ENCODE measurements at regions not wholly inside any gene's neighbourhood (a gene's known extent, or its start where the extent isn't known, plus 50 kb on each side); places are given as distances from the start of the nearest gene placed in this dataset.

DNA sequence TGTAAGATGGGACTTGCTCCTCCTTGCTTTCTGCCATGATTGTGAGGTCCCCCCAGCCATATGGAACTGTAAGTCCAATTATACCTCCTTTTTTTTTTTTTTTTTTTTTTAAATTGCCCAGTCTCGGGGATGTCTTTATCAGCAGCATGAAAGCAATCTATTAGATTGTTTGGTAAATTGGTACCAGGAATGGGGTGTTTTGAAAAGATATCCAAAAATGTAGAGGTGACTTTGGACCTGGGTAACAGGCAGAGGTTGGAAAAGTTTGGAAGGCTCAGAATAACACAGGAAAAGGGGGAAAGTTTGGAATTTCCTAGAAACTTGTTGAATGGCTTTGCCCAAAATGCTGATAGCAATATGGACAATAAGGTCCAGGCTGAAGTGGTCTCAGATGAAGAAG lies 545.8 kb upstream of the ALCAM start:
- no peak for DNase-seq

DNA sequence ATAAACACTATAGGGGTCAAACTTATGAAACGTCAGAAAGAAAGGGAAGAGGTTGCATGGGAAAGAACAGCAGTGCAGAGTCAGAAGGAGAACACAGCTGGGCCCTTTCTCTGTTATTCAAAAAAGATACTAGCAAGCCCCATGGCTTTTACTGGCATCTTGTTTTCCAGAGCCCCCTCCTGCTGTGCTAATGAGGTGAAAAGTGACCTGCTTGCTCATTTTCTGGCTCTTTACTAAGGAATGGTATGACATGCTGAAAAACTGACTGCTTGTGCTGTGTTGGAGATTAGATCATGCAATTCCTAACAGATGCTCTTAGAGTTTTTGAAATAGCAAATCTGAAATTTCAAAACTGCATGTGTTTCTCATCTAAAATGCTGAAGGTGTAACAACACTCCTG lies 541.6 kb upstream of the ALCAM start:
- no peak for DNase-seq

DNA sequence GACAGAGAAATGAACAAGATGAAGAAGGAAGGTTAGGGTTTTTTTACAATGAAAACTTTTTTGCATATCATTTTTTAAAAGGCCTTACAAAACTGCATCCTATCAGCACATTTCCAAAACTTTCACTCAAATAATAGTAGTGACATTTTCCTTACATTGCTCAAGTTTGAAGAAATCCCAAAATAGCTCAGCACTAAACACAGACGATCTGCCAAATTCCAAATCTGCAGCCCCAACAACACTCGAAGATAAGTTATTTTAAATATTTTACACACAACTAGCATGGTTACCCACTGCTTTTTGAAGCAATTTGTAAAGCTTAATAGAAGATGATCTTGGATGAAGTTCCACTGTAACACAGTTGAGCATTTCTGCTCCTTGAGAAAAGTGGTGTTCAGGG lies 535.6 kb upstream of the ALCAM start:
- no peak for DNase-seq

DNA sequence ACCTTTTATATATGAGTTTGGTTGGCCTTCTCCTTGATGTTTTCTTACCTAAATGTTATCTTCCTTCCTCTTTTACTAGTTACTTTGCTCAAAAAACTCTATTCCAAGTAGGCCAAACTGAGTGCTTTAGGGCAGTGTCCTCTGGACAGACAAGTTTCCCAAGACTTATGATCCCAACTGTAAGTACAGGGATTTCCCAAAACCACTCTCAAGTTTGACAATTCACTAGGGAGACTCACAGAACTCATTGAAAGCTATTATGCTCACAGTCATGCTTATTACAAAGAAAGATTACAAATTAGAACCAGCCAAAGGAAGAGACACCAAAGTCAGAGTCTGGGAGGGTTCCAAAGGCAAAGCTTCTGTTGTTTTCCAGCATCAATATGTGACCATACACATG lies 534.2 kb upstream of the ALCAM start:
- DNase-seq, result no peak

DNA sequence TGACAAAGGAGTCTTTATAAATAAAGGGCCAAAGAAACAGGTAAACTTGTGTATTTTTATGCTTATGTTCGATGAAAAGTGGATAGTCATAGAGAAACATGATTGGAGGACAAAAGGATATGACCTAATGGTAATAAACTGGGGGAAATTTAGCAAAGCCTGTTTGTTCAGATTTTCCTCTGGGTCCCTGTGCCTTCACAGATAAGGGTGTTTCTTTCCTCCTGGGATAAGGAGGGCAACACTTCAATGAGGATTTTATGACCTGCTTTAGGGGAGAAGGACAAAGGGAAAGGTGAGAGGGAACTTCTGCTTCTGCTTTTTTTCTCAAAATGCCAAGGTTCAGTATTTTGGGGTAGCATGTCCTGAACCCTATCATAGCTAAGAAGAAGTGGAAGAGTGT lies 531.3 kb upstream of the ALCAM start:
- DNase-seq, result no peak

DNA sequence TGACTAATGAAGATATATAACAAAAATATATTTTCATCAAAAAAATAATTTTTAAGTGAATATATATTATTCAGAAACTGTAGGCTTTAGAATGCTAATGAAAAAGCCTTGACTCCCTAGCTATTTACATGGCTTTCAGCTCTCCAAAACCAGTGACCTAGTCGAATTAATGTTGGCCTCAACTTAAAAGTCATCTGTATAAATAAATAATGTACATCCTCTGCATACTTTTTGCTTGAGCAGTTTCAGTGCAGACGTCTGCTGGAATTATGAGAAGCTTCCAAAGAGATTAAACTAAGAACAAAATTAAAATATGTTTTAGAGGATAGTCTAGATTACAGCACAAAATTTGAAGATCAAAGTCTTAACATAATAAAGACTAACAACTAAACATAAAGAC lies 520.4 kb upstream of the ALCAM start:
- no peak for DNase-seq

DNA sequence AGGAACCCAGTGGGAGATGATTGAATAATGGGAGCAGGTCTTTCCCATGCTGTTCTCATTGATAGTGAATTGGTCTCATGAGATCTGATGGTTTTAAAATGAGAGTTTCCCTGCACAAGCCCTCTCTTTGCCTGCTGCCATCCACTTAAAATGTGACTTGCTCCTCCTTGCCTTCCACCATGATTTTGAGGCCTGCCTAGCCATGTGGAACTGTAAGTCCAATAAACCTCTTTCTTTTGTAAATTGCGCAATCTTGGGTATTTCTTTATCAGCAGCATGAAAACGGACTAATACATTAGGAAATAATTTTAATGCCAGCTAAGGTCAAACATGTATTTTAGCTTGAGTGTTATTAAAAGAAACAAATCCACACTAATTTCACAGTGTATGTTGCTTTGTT lies 517.6 kb upstream of the ALCAM start:
- no peak for DNase-seq

DNA sequence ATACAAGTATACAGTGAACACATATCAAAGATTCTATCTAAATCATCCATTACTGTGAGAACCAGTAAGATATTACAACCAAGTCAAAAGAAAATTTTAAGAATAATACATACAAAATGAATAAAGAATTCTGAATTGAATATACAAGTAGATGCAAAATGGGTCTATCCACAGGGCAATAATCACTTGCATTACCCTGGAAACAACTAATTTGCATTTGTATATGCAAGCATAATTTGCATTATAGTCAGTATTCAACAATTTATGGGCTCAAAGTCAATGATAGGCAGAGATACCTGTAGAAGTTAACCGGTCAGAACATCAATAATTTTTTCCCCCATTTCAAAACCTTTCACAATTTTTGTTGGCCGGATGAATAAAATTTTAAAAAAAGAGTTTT lies 512.2 kb upstream of the ALCAM start:
- DNase-seq, result no peak

DNA sequence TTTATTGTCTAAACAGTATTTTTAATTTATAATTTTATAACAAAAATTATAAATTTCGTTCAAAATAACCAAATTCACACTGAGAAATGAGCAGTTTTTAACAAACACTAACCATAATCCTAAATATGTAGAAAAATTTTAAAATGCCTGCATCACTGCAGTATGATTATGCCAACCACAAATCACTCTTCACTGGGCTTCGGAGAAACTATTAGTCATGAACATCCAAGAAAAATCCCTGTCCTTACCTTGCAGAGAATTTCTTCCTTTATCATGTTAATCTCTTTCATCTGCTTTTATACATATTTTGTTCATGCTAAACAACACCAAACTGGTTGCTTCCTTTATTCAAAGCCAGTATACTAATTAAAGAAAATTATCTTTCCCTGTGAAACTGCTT lies 511.0 kb upstream of the ALCAM start:
- no peak for DNase-seq

DNA sequence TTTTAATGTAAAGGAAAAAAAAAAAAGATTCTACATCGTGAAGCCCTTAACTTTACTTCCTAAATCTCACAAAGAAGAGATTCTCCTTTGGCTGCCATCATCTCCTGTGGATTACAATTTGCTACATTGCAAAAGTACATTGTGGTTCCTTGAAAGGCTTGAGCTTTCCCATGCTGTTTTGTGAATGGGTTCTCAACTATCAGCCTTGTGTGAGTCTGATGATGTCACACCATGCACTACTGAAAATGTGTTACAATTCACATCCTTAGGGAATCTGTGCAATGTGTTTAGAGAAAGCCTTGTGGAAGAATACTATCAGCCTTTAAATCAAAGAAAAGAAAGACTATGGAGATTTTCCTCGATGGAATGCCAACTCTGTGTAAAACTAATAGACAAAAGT lies 510.0 kb upstream of the ALCAM start:
- no peak for DNase-seq

DNA sequence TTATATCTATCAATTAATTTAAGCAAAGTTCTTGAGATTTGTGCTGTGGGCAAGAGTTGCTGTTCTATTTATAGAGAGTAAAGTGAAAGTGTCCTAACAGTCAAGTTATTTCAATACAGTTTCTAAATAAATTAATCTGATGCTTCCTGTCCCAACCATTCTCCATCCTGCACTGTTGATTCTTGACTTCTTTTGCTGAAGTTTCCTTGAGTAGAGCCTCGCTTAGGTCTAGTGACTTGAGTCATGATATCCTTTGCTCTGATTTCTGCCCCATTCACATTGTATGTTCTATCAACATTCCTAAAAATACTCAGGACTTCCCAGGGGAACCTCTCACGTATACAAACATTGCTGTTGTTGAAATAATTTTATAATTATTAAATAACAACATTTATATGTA lies 498.4 kb upstream of the ALCAM start:
- DNase-seq, result no peak

DNA sequence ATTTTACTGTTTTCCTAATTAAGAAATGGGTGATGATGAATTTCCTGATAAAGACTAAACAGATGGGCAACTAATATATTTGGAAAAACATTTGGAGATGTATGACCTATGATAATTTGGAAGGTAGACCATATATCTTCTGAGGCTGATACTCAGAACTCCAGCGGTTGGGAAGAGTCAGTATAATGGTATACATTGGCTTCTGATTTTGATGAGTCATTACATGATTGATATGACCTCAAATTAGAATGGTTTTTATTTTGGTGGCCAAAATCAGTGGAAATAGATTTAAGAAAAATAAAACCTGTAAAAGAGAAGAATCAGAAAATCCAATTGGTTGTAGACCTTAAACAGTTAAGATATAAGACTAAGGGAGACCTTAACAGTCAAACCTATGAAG lies 496.4 kb upstream of the ALCAM start:
- DNase-seq, result no peak

DNA sequence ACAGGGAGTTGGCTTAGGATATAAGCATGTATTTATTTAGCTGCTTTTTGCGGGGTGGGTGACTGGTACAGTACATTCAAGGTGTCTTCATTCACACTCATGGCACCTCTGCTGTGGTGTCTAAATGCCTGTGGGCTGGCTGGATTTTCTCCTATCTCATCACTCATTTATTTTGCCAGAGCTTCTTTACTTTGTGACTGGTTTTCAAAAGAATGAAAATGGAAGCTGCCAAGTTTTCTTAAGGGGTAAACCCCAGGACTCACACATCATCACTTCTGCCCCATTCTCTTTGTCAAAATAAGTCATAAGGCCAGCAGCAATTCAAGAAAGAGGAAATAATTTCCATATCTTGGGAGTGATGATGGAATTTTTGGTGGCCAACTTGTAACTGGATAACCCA lies 493.4 kb upstream of the ALCAM start:
- no peak for DNase-seq

DNA sequence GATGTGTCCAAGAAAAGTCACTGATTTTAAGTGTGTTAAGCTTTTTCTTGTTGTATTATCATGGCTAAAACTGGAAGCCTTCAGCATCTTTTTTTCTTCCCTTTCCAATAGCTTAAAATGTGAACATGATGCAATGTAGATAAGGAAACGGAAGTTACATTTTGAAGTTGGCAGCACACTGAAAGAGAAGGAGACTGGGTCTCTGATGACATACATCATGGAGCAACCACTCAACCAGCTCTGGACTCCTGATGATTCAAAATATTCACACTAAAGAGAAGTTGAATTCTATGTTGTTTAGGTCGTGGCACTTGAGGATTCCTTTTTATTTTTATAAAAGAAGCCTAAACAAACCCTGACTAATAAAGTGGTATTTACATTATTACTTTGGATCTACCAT lies 488.3 kb upstream of the ALCAM start:
- DNase-seq, result no peak

DNA sequence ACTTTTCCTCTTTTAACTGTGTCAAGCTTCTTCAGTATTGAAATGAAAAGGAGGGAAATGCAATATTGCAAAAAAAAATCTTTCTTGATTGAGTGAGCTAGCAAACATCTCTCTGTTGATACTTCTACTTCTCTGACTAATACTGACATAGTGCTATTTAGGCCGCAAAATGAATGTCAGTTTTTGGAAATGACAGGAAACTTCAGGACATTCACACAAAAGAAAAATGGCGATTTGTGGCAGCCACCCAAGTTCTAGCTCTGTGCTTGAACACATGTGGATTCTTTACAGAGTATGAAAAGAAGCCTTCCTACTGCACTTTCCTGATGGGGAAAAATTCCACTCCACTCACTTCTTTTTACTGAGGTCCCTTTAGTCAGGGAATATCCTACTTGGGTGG lies 486.8 kb upstream of the ALCAM start:
- no peak for DNase-seq

DNA sequence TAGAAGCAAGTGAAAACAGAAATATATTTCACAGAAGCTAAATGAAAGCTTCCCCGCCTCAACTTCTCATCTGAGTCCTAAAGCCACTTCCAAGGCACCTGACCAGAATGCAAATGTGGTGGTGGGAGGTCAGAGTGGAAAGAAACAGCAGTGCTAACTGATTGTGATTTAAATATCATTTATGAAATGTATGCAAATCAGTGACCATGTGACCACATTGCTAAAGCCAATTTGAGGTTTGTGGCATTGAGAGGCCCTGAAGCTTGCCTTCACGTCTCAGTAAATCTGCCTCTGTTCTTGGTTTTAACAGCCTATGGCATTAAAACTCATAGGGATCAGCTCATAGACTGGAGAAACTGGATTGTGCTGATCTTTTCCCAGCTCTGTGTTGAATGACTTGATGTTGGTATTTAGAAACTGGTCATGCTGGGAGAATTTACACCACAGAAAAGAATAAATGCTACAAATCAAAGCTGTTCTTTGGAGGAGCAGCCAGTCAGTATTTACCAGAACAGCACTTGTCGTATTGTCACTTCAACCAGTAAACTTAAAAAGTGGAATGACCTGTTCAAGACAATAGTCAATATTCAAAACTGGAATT lies 481.4 kb upstream of the ALCAM start:
- no peak for DNase-seq

DNA sequence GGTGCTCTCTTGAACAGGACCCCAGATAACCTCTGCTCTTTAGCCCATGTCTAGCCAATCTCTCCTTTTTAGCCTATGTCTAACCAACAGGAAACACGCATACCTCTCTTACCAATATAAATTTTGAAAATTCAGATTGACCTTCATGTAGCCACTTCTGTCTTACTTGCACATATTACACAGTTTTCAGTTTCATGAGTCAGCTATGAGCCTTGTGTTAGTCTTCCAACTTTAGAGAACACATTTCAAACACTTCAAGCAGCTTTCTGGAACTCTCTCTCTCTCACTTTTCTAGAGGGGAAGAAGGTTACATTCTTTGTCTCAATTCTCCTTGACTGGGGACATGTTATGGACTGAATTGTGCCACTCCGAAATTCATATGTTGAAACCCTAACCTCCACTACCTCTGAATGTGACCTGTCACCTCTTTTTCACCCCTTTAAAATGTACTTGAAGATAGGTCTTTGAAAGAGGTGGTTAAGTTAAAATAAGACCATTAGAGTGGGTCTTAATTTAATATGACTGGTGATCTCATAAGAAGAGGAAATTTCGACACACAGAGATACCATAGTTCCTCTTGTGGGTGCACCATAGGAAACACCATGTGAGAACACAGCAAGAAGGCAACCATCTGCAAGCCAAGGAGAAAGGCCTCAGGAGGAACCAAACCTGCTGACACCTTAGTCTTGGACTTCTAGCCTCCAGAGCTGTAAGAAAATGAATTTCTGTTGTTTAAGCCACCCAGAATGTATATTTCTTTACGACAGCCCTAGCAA lies 480.3 kb upstream of the ALCAM start:
- no peak for DNase-seq

DNA sequence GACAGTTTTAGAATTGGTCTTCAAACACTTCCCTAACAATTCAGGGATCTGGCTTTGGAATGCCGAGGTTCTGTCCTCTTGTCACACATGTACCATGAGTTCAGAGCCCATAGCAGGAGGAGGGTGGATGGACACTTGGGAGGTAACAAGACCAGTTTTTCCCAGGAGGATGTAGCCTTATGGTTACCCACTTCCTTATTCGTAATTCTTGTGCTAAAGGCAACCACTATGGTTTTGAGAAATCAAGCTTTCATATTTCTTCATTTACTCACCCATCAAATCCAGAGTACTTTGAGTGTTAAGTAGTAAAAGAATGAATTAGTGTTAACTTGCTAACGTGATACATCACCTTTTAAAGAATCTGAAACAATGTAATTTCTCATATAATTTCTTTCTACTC lies 479.6 kb upstream of the ALCAM start:
- no peak for DNase-seq

DNA sequence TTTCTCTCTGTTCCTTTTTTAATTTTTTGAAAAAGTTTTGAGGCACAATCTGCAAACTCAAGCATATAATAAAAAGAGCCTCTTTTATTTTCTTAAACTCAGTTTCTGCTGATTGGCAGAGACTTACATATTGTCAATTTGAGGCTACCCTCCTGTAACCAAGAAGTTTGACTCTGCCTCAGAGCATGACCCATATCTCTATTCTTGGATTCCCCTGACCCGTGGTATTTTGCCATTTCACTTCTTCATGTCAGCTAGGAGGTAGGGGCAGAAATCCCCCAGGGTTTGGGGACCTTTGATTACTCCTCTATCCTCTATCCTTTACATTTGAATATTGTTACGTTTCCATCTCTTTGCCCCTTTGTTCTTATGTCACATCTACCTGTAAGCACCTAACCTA lies 479.1 kb upstream of the ALCAM start:
- no peak for DNase-seq

DNA sequence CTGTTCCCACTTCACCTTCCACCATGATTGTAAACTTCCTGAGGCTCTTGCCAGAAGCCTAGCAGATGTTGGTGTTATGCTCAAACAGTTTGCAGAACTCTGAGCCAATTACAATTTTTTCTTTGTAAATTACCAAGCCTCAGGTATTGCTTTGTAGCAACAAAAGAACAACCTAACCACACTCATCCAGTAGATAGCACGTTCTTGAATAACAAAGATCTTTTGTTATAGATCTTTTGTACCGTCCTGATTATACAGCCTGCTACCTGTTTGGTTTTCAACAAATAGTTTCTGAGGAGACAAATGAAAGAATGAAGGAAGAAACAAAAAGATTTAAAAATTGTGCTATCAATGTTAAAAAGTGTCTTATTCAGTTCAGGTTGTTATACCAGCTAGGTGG lies 474.7 kb upstream of the ALCAM start:
- no peak for DNase-seq

DNA sequence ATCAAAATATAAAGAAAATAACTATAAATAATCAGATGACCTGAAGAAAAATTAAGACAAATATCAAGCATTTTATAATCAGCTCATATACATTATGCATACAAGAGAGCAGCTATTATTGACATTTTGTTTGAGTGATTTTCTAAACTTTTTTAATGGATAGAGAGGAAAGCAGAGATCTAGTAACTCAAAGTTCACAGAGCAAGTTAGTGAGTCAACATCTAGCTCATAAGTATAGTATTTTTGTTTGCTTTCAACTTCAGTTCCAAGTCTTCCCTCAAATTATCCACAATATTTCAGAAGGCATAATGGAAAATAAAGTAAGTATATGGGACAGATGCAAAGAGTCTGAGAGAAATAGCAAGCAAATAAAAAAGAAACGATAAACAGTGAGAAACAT lies 470.1 kb upstream of the ALCAM start:
- no peak for DNase-seq

DNA sequence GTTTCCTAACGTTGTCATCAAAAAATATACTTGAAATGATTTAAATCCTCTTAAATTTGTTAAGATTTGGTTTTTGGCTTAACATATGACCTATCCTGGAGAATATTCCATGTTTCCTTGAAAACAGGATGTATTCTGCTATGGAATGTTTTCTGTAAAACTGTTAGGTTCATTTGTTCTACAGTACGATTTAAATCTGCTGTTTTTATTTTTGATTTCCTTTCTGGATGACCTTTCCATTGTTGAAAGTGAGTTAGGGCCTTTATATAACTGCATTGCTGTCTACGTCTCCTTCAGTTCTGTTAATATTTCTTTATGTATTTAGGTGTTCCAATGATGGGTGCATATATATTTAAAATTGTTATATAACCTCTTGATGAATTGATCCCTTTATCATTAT lies 465.3 kb upstream of the ALCAM start:
- DNase-seq, result no peak

DNA sequence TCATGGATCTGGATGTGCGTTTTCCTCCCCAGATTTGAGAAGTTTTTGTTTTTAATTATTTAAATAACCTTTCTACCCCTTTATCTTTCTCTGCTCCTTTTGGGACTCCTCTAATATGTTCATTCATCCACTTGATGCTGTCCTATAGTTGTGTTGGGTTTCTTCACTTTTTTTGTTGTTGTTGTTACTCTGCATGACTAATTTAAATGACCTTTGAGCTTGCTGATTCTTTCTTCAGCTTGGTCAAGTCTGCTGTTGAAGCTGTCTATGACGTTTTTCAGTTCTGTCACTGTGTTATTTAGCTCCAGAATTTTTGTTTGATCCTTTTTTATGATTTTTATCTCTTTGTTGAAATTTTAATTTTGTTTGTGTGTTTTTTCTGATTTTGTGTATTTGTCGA lies 463.6 kb upstream of the ALCAM start:
- DNase-seq, result no peak

DNA sequence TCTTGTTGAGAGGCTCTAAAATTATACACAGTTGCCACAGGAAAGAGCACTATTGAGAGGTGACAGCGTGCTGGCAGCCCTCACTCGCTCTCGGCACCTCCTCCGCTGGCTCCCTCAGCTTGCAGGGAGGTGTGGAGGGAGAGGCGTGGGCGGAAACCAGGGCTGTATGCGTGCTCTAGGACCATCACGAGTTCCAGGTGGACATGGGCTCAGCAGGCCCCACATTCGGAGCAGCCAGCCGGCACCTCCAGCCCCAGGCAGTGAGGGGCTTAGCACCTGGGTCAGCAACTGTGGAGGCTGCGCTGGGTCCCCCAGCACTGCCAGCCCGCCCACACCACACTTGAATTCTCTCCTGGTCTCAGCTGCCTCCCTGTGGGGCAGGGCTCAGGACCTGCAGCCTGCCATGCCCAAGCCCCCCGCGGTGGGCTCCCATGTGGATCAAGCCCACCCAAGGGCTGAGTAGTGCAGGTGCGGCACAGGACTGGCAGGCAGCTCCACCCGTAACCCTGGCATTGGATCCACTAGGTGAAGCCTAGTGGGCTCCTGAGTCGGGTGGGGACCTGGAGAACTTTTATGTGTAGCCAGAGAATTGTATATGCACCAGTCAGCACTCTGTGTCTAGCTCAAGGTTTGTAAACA lies 460.6 kb upstream of the ALCAM start:
- no peak for DNase-seq

DNA sequence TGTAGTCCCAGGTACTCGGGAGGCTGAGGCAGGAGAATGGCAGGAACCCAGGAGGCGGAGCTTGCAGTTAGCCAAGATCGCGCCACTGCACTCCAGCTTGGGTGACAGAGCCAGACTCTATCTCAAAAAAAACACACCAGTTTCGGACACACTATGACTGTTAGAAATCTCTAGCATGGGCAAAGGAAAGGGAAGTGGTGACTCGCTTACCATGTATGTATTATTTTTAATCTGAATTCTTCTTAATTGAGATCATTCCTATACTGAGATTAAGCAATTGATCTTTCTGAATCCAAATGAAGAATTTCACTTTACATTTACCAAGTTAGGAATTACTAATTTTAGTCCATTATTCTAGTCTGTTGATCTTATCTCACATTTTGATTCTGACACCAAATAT lies 459.2 kb upstream of the ALCAM start:
- DNase-seq, result no peak

Data from effector CD4-positive, alpha-beta T cell (primary cell).